Skin epidermis (tissue), 12 donors: ENCODE measurements at regions not wholly inside any gene's neighbourhood (a gene's known extent, or its start where the extent isn't known, plus 50 kb on each side); places are given as distances from the start of the nearest gene placed in this dataset.

Experiments
- H3K27ac ChIP-seq, 21 experiments: fragments of 200-600 bp; sonication (generic) in 11 of 21; one replicate each; pipeline ENCODE4 v1.5.0; 2020; ENCODE audit warnings: mild to moderate bottlenecking in 3 of 21, inconsistent platforms in 2 of 21, moderate library complexity in 2 of 21
- H3K4me3 ChIP-seq, 7 experiments: fragments of 200-600 bp; sonication (generic) in 2 of 7; one replicate each; pipeline ENCODE4 v1.5.0; 2020; ENCODE audit warnings: inconsistent platforms in 2 of 7, mild to moderate bottlenecking in 2 of 7, moderate library complexity in 1 of 7

DNA sequence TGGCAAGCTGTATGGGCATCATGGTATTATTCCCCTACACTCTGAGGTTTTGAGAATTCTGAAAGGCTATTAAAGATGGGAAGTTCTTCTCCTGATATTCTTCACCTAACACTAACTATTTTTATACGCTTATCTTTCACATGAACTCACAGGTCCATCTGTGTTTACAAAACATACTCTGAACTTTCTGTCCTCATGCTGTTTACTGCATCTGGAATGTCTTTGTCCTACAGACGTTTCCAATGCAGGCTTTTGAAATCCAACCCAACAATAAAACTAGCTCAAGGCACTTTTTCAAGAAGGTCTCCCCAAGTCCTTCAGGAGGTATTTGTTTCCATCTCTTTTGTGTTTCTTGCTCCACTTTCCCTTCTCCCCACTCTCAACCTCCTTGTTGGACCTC, 60.5 kb upstream of the MLIP start:
- no peak overlapping the region for H3K27ac ChIP-seq
- H3K4me3 ChIP-seq, result no peak overlapping the region

GRCh38 chr6:54053881-54054391, 57.3 kb upstream of the MLIP start:
- Histone ChIP-seq H3K27ac (peak overlapping the region in 5 of 21 experiments; percentile 1 to 63 (median 40)), H3K4me3 (no peak overlapping the region)

DNA sequence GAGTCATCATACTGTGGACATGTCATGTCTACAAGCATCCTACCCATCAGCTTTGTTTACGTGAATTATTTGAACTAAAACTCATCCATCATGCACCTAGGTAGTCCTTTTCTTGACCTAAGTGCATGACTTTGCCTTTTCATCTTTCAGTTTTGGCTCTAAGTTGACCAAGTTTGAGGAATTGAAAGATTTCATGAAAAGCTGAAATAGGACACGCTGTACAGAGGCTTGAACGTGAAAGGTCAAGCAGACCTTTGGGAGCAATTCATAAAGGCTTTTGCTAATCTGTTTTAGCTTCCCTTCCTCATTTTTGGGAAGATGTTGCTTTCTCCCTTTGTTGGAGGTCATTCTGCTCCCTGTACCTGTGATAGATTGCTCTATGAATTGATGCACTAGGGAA, 55.1 kb upstream of the MLIP start:
- Histone ChIP-seq H3K27ac (no peak overlapping the region), H3K4me3 (no peak overlapping the region)

DNA sequence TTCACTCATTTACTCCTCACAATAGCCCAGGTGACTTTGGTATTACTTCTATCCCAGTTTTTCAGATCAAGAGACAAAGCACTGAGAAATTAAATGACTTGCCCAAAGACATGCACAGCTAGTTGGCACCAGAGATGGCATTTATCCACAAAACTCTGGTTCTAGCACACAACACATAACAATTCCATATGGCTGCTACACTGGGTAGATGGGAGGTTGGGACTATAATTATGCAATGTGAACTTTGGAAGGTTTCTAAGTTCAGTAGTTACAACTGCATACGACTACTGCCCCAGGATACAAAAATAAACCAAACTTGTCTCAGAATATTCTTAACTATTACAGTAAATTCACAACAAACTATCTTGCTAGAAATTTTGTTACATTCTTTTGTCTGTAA, 54.2 kb upstream of the MLIP start:
- Histone ChIP-seq H3K4me3 (no peak overlapping the region), H3K27ac (no peak overlapping the region)

- H3K27ac ChIP-seq, result no peak overlapping the region
- no peak overlapping the region for H3K4me3 ChIP-seq
Measured at GRCh38 chr6:54058236-54058635, 53.0 kb upstream of the MLIP start.

GRCh38 chr6:54059683-54060082, 51.6 kb upstream of the MLIP start:
- Histone ChIP-seq H3K27ac (no peak overlapping the region), H3K4me3 (no peak overlapping the region)

DNA sequence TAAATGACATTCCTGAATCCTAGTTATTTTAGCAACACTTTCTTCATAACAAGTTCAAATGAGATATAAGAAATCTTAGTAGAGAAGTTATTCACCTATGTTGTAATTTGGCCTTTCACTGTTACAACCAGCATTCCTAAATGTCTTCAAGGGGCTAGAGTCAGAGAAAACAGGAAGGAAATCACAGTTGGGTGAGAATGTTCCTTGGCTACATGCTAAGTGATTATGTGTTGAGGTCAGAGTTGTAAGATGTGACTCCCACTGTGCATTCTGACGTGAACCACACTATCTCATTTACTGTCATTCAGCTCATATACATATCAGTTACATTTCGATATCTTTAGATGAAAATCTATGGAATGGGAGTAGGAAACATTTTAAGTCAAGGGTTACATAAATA, 51.0 kb upstream of the MLIP start:
- Histone ChIP-seq H3K4me3 (no peak overlapping the region), H3K27ac (no peak overlapping the region)
